Mucosa of descending colon (tissue), 3 donors: ENCODE measurements at regions not wholly inside any gene's neighbourhood (a gene's known extent, or its start where the extent isn't known, plus 50 kb on each side); places are given as distances from the start of the nearest gene placed in this dataset.

ENCODE experiments used
- ATAC-seq: fragments of 200-7000 bp; cut with Tn5 transposase; one replicate; pipeline ENCODE4 v1.9.1; 2020; ENCODE audit warnings: mild to moderate bottlenecking, moderate library complexity
- DNase-seq, 3 donors: peaks; one replicate each; pipeline ENCODE4 v3.0.0-alpha.2; 2020
- H3K36me3 ChIP-seq: fragments of 200-600 bp; one replicate; pipeline ENCODE4 v1.8.0; 2021; ENCODE audit warnings: low read depth, mild to moderate bottlenecking
- H3K4me1 ChIP-seq: fragments of 200-600 bp; one replicate; pipeline ENCODE4 v1.8.0; 2021; ENCODE audit warnings: low read depth, mild to moderate bottlenecking
- H3K4me3 ChIP-seq: fragments of 200-600 bp; one replicate; pipeline ENCODE4 v1.8.0; 2021; ENCODE audit warnings: mild to moderate bottlenecking
- H3K9me3 ChIP-seq: fragments of 200-600 bp; one replicate; pipeline ENCODE4 v1.8.0; 2021; ENCODE audit warnings: mild to moderate bottlenecking
- CTCF ChIP-seq: fragments of 200-600 bp; IDR thresholded peaks from one replicate; pipeline ENCODE4 v1.8.0; 2022; ENCODE audit warnings: antibody characterized with exemption, mild to moderate bottlenecking
- intact Hi-C, 2 donors: fragments of 100-400 bp; cut with DNase I in 1 of 2; cut with micrococcal nuclease in 1 of 2; formaldehyde crosslinking; loops; one replicate each; pipeline versions ENCODE4 v1.11.0 to v1.11.1; 2022; cut with DNase I, micrococcal nuclease
- donor health status: DM: no; HTN: no; CAD: no; lungs with moderate emphysema.
- donor health status: DM: no; HTN: no; CAD: no.
- donor health status: DM: no; HTN: yes; CAD: no.

GRCh38 chr15:38168467-38169070 is 84.1 kb upstream of the SPRED1 start:
- Histone ChIP-seq H3K4me1 (peaks cover 5% of the 10 kb centered on the region), H3K36me3 (no peaks in the 10 kb centered on the region), H3K9me3 (no peaks in the 10 kb centered on the region), H3K4me3 (no peak overlapping the region)
- no peak for TF ChIP-seq CTCF
- intact Hi-C loops = no loop called here
- ATAC-seq (peak; percentile 18), DNase-seq (no peak)

GRCh38 chr15:38171973-38172372 is 80.7 kb upstream of the SPRED1 start:
- Histone ChIP-seq H3K4me3 (no peak overlapping the region), H3K36me3 (no peaks in the 10 kb centered on the region), H3K9me3 (no peaks in the 10 kb centered on the region), H3K4me1 (no peaks in the 10 kb centered on the region)
- DNase-seq = no peak
- intact Hi-C loops = no loop called here
- no peak for ATAC-seq
- no peak for TF ChIP-seq CTCF

GRCh38 chr15:38174691-38175090 is 77.9 kb upstream of the SPRED1 start:
- intact Hi-C loops = no loop called here
- DNase-seq = no peak
- TF ChIP-seq CTCF = no peak

GRCh38 chr15:38176155-38176554 is 76.5 kb upstream of the SPRED1 start:
- Histone ChIP-seq H3K9me3 (no peaks in the 10 kb centered on the region), H3K4me1 (no peaks in the 10 kb centered on the region), H3K36me3 (no peaks in the 10 kb centered on the region), H3K4me3 (no peak overlapping the region)
- TF ChIP-seq CTCF = no peak
- intact Hi-C loops = no loop called here
- ATAC-seq (no peak), DNase-seq (no peak)

More at GRCh38 chr15:38174691-38175090, 77.9 kb upstream of the SPRED1 start:
- ATAC-seq = no peak
- Histone ChIP-seq H3K4me3 (no peak overlapping the region), H3K9me3 (no peaks in the 10 kb centered on the region), H3K4me1 (no peaks in the 10 kb centered on the region), H3K36me3 (no peaks in the 10 kb centered on the region)

- Histone ChIP-seq H3K36me3 (no peaks in the 10 kb centered on the region), H3K4me1 (no peaks in the 10 kb centered on the region), H3K9me3 (no peaks in the 10 kb centered on the region), H3K4me3 (no peak overlapping the region)
- intact Hi-C loops = no loop called here
- ATAC-seq (no peak), DNase-seq (no peak)
- no peak for TF ChIP-seq CTCF
Observed at GRCh38 chr15:38176691-38177090, 75.9 kb upstream of the SPRED1 start.

- ATAC-seq (no peak), DNase-seq (no peak)
- no peaks in the 10 kb centered on the region for H3K9me3 ChIP-seq
- intact Hi-C loops = no loop called here
- no peaks in the 10 kb centered on the region for H3K4me1 ChIP-seq
- H3K4me3 ChIP-seq = no peak overlapping the region
- no peaks in the 10 kb centered on the region for H3K36me3 ChIP-seq
- TF ChIP-seq CTCF = no peak
Observed at GRCh38 chr15:38182900-38183299, 69.7 kb upstream of the SPRED1 start.
